GM19467 (cell line): ENCODE measurements at regions not wholly inside any gene's neighbourhood (a gene's known extent, or its start where the extent isn't known, plus 50 kb on each side); places are given as distances from the start of the nearest gene placed in this dataset.
A peak's percentile ranks its signal among the peaks of the same experiment; 100 is the strongest.

Experiments used
- ATAC-seq: cut with Tn5 transposase; IDR thresholded peaks from one replicate; pipeline ENCODE4 v1.9.1; 2021; ENCODE audit warnings: mild to moderate bottlenecking, moderate library complexity; ENCODE audit not compliant: unreplicated experiment

DNA sequence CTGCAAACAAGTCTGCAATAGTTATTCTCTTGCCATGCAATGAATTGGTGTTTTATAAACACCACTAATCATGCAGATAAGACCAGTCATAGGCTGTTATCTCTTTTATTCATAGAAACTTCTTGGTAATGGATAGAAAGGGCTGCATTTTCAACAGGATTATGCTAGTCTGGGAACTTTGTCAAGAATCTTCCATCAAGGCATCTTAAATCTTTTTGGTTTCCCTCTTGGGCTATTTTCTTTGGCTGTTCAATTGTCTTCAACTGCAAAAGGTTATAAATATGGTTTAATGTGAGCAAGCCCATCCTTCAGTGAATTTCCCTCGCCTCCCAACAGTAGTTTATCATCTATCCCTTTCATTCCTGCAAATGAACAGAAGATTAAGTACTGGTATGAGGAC, 59.0 kb upstream of the MINAR1 start:
- no peak for ATAC-seq

DNA sequence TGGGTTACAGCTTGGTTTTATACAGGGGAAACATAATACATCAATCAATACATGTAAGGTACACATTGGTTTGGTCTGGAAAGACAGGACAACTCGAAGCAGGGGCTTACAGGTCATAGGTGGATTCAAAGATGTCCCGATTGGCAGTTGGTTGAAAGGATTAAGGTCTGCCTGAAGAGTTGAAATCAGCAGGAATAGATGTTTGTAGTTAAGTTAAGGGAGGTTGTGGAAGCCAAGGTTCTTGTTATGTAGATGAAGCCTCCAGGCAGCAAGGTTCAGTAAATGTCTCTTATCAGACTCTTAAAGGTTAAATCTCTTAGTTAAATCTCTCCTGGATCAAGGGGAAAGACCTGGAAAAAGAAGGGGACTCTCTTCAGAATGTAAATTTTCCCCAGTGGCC, 58.4 kb upstream of the MINAR1 start:
- ATAC-seq: no peak

- no peak for ATAC-seq
These were observed 55.8 kb upstream of the MINAR1 start for GRCh38 chr15:79376383-79376782.

DNA sequence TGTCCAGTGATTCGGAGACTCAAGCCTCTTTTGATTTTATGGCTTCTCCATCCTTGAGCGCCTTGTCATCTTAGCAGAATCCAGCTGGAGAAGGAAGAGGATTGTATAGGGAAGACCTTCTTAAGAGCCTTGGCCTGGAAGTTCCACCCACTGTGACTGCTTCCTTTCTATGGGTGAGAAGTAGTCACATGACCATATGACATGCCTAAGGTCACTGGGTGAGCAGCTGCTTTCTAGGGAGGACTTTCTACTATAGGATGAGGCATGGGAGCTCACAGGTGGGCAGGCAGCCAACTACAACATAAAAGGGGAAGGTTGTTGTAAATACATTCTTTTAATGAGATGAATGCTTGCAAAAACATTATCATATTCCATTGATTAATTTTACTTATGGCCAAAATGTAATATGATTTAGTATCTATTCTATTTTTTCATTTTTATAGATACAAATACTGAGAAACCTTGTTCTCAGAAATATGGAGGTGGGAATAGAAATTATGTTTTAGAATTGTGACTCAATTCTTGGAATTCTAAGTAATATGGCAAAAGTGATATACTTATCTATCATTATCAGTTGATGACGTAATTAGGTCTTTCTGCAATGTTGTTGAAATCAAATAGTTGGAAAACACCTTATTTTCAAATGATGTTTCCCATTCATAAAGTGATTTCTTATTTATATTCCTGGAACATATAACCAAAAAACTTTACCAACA, 53.6 kb upstream of the MINAR1 start:
- no peak for ATAC-seq

GRCh38 chr15:79380755-79381497, 51.2 kb upstream of the MINAR1 start:
- ATAC-seq: peak; percentile 75

DNA sequence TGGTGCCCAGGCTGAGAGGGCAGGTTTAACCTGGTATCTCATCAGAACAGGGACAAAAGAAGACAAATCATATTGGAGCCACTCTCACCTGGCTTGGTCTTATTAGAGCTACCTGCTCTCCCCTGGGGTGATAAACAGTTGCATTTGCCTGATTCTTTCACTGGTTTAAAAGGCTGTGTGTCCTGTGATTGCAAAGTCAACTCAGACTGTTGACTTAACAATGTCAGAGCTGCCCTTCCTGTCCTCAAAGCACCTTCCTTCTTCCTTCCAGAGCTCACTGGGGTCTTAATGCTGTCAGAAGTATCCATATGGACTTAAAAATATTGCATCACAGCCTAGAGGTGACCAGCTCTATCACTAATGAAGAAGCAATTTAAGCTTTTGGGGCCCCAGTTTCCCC, 50.5 kb upstream of the MINAR1 start:
- ATAC-seq: no peak
